GM21619 (cell line): ENCODE measurements at regions not wholly inside any gene's neighbourhood (a gene's known extent, or its start where the extent isn't known, plus 50 kb on each side); places are given as distances from the start of the nearest gene placed in this dataset.

Experiments used
- ATAC-seq: cut with Tn5 transposase; IDR thresholded peaks from one replicate; pipeline ENCODE4 v1.9.1; 2021; ENCODE audit not compliant: unreplicated experiment

GRCh38 chr7:159269745-159270144 is 125.1 kb upstream of the VIPR2 start:
- ATAC-seq: no peak

GRCh38 chr7:159263430-159263829 is 118.8 kb upstream of the VIPR2 start:
- no peak for ATAC-seq

- ATAC-seq: no peak
Observed at GRCh38 chr7:159253657-159254056, 109.0 kb upstream of the VIPR2 start.

GRCh38 chr7:159250471-159250870 is 105.8 kb upstream of the VIPR2 start:
- no peak for ATAC-seq

GRCh38 chr7:159249671-159250070 is 105.0 kb upstream of the VIPR2 start:
- ATAC-seq: no peak

- ATAC-seq: no peak
Observed at GRCh38 chr7:159247910-159248309, 103.2 kb upstream of the VIPR2 start.

GRCh38 chr7:159246702-159247480 is 102.2 kb upstream of the VIPR2 start:
- no peak for ATAC-seq

GRCh38 chr7:159240962-159241361 is 96.3 kb upstream of the VIPR2 start:
- no peak for ATAC-seq

- ATAC-seq: no peak
Observed at GRCh38 chr7:159239028-159239427, 94.4 kb upstream of the VIPR2 start.

- no peak for ATAC-seq
Observed at GRCh38 chr7:159238541-159238940, 93.9 kb upstream of the VIPR2 start.

GRCh38 chr7:159237022-159237653 is 92.5 kb upstream of the VIPR2 start:
- ATAC-seq: no peak

- no peak for ATAC-seq
Observed at GRCh38 chr7:159231017-159231416, 86.3 kb upstream of the VIPR2 start.

GRCh38 chr7:159229683-159230475 is 85.2 kb upstream of the VIPR2 start:
- no peak for ATAC-seq

GRCh38 chr7:159227433-159227832 is 82.8 kb upstream of the VIPR2 start:
- ATAC-seq: no peak

- no peak for ATAC-seq
Observed at GRCh38 chr7:159226011-159226702, 81.5 kb upstream of the VIPR2 start.

- no peak for ATAC-seq
Observed at GRCh38 chr7:159218607-159219006, 73.9 kb upstream of the VIPR2 start.

GRCh38 chr7:159218170-159218569 is 73.5 kb upstream of the VIPR2 start:
- no peak for ATAC-seq

GRCh38 chr7:159215076-159215475 is 70.4 kb upstream of the VIPR2 start:
- ATAC-seq: no peak

GRCh38 chr7:159213253-159213652 is 68.6 kb upstream of the VIPR2 start:
- ATAC-seq: no peak

GRCh38 chr7:159212226-159212625 is 67.6 kb upstream of the VIPR2 start:
- ATAC-seq: no peak

GRCh38 chr7:159211540-159212182 is 67.0 kb upstream of the VIPR2 start:
- ATAC-seq: no peak
